HepG2 (cell line): ENCODE measurements at regions not wholly inside any gene's neighbourhood (a gene's known extent, or its start where the extent isn't known, plus 50 kb on each side); places are given as distances from the start of the nearest gene placed in this dataset.

Experiments
- MEIS2 ChIP-seq: sonication (generic); formaldehyde crosslinking; IDR thresholded peaks from 2 replicates; pipeline ENCODE4 v1.9.0; 2021; ENCODE audit warnings: mild to moderate bottlenecking, missing genetic modification reagents
- POLR2AphosphoS5 ChIP-seq: IDR thresholded peaks from 2 replicates; pipeline ENCODE4 v1.6.1; 2012; ENCODE audit warnings: low read depth, low read length
- SIN3A ChIP-seq: IDR thresholded peaks from 2 replicates; pipeline ENCODE4 v1.6.1; 2011; ENCODE audit warnings: low read depth, mild to moderate bottlenecking, control low read depth, low read length, borderline replicate concordance
- SKI ChIP-seq: fragments of 450-650 bp; IDR thresholded peaks from one replicate; pipeline ENCODE4 v1.6.1; 2018; ENCODE audit warnings: mild to moderate bottlenecking; ENCODE audit not compliant: partially characterized antibody
- TAF1 ChIP-seq: sonication (generic); formaldehyde crosslinking; IDR thresholded peaks from 2 replicates; pipeline ENCODE4 v1.4.0; 2020; ENCODE audit warnings: missing genetic modification reagents
- ZBTB33 ChIP-seq: sonication (generic); formaldehyde crosslinking; IDR thresholded peaks from 2 replicates; pipeline ENCODE4 v1.4.0; 2020; ENCODE audit warnings: missing genetic modification reagents
- ZFX ChIP-seq: sonication (generic); formaldehyde crosslinking; IDR thresholded peaks from 2 replicates; pipeline ENCODE4 v1.4.0; 2020; ENCODE audit warnings: mild to moderate bottlenecking, low read depth, missing genetic modification reagents, moderate library complexity
- ZNF101 ChIP-seq: sonication (generic); formaldehyde crosslinking; IDR thresholded peaks from 2 replicates; pipeline ENCODE4 v1.4.0; 2020; ENCODE audit warnings: mild to moderate bottlenecking, low read depth, missing genetic modification reagents, borderline replicate concordance

- TF ChIP-seq MEIS2 (CRISPR knock-in tag) (no peak), ZFX (CRISPR knock-in tag) (no peak), TAF1 (CRISPR knock-in tag) (no peak), ZNF101 (no peak), ZBTB33 (no peak), SKI (no peak), POLR2AphosphoS5 (no peak), SIN3A (no peak)
These were observed 280.7 kb downstream of the RPS6KC1 start for GRCh38 chr1:213331631-213332175.
